H1 (cell line): ENCODE measurements at regions not wholly inside any gene's neighbourhood (a gene's known extent, or its start where the extent isn't known, plus 50 kb on each side); places are given as distances from the start of the nearest gene placed in this dataset.

Source experiments
- CEBPB ChIP-seq: IDR thresholded peaks from 2 replicates; pipeline ENCODE4 v1.6.1; 2012; ENCODE audit warnings: low read depth, low read length
- CTCF ChIP-seq, 3 experiments: IDR thresholded peaks; 1 replicate in 2 of 3; 2 replicates in 1 of 3; pipeline versions ENCODE4 v1.5.1 to v1.6.1; 2011; ENCODE audit warnings: low read length in 3 of 3, mild to moderate bottlenecking in 3 of 3, inconsistent platforms in 2 of 3, low read depth in 1 of 3, moderate library complexity in 1 of 3; ENCODE audit not compliant: insufficient read depth in 1 of 3; ENCODE audit errors: control extremely low read depth in 1 of 3
- JUN ChIP-seq: IDR thresholded peaks from 2 replicates; pipeline ENCODE4 v1.6.1; 2011; ENCODE audit warnings: low read depth, mild to moderate bottlenecking, improper control_type of control experiment, low read length
- PHF8 ChIP-seq: fragments of 200-600 bp; sonication (generic); conservative IDR thresholded peaks from 2 replicates; pipeline ENCODE4 v1.7.1; 2012; ENCODE audit warnings: low read depth, mild to moderate bottlenecking, inconsistent platforms, low read length, moderate library complexity
- POLR2A ChIP-seq, 2 experiments: IDR thresholded peaks; 1 replicate in 1 of 2; 2 replicates in 1 of 2; pipeline ENCODE4 v1.6.1; 2011; ENCODE audit warnings: low read depth in 2 of 2, low read length in 2 of 2, mild to moderate bottlenecking in 2 of 2; ENCODE audit errors: control extremely low read depth in 1 of 2
- POLR2AphosphoS5 ChIP-seq: IDR thresholded peaks from 2 replicates; pipeline ENCODE4 v1.6.1; 2011; ENCODE audit warnings: low read depth, low read length
- SIN3A ChIP-seq, 2 experiments: IDR thresholded peaks in 1 of 2; conservative IDR thresholded peaks in 1 of 2; 2 replicates each; pipeline ENCODE4 v1.6.1; 2011 to 2012; ENCODE audit warnings: low read length in 2 of 2, improper control_type of control experiment in 1 of 2, low read depth in 1 of 2, mild to moderate bottlenecking in 1 of 2
- TAF1 ChIP-seq: IDR thresholded peaks from 2 replicates; pipeline ENCODE4 v1.6.1; 2011; ENCODE audit warnings: mild to moderate bottlenecking, low read depth, low read length
- ZNF274 ChIP-seq: IDR thresholded peaks from 2 replicates; pipeline ENCODE4 v1.7.0; 2012; ENCODE audit warnings: low read length, borderline replicate concordance; ENCODE audit errors: extremely low read depth

- no peak for TF ChIP-seq CTCF (IDR thresholded peaks at IDR 0.05; ENCODE audit: control extremely low read depth in 1 of 3, insufficient read depth in 1 of 3, low read depth in 1 of 3, low read length in 3 of 3)
- TF ChIP-seq POLR2A (IDR thresholded peaks at IDR 0.05; ENCODE audit: control extremely low read depth in 1 of 2, low read depth in 2 of 2, low read length in 2 of 2) = no peak
- no peak for TF ChIP-seq CEBPB
- TF ChIP-seq ZNF274 = no peak
- no peak for TF ChIP-seq POLR2AphosphoS5
- no peak for TF ChIP-seq JUN
- TF ChIP-seq SIN3A (conservative IDR thresholded peaks at IDR 0.05 in 1 of 2, IDR thresholded peaks at IDR 0.05 in 1 of 2; ENCODE audit: low read depth in 1 of 2, low read length in 2 of 2) = no peak
- no peak for TF ChIP-seq PHF8
- no peak for TF ChIP-seq TAF1
Measured at GRCh38 chr11:128232588-128232987, 354.8 kb downstream of the ETS1 start.
